ENCODE measurements at regions not wholly inside any gene's neighbourhood (a gene's known extent, or its start where the extent isn't known, plus 50 kb on each side); places are given as distances from the start of the nearest gene placed in this dataset.

GRCh38 chr13:85930108-85930507, 130.9 kb upstream of the SLITRK6 start:
- no peaks in the 10 kb centered on the region for H4K20me1 ChIP-seq (ENCODE audit: low read depth)
- TF ChIP-seq EZH2 (IDR thresholded peaks at IDR 0.05): no peak
- no peak for TF ChIP-seq CTCF (IDR thresholded peaks at IDR 0.05)
- TF ChIP-seq EZH2phosphoT487 (IDR thresholded peaks at IDR 0.05): no peak
- no peaks in the 10 kb centered on the region for H3K9me3 ChIP-seq (ENCODE audit: low read depth)
- H3K4me2 ChIP-seq: no peak overlapping the region
- no peaks in the 10 kb centered on the region for H3K27me3 ChIP-seq
- H3K4me3 Mint-ChIP-seq: no peak overlapping the region
- H3F3A ChIP-seq (ENCODE audit: low read depth): no peaks in the 10 kb centered on the region
- no peak overlapping the region for H2AFZ ChIP-seq (replicated peaks)
- no peaks in the 10 kb centered on the region for H3K4me1 Mint-ChIP-seq
- no peak overlapping the region for H3K9ac ChIP-seq
- no peaks in the 10 kb centered on the region for H3K79me2 ChIP-seq (ENCODE audit: low read depth)
- H3K4me1 ChIP-seq: no peaks in the 10 kb centered on the region
- no peaks in the 10 kb centered on the region for H3K27me3 Mint-ChIP-seq (ENCODE audit: insufficient read depth, low read depth)
- H3K9me3 Mint-ChIP-seq: peaks cover 2% of the 10 kb centered on the region
- H3K36me3 ChIP-seq: no peaks in the 10 kb centered on the region
- no peak overlapping the region for H3K27ac ChIP-seq
- H3K27ac Mint-ChIP-seq: no peak overlapping the region
- H3K4me3 ChIP-seq: no peak overlapping the region
- DNase-seq (ENCODE audit: low spot score): no peak
- no peaks in the 10 kb centered on the region for H3K36me3 Mint-ChIP-seq

GRCh38 chr13:85910962-85911361, 111.7 kb upstream of the SLITRK6 start:
- Histone ChIP-seq H3F3A (ENCODE audit: low read depth) (no peaks in the 10 kb centered on the region), H3K4me2 (no peak overlapping the region), H4K20me1 (ENCODE audit: low read depth) (no peaks in the 10 kb centered on the region), H3K79me2 (ENCODE audit: low read depth) (no peaks in the 10 kb centered on the region), H2AFZ (replicated peaks) (no peak overlapping the region), H3K27ac (no peak overlapping the region), H3K36me3 (no peaks in the 10 kb centered on the region), H3K9me3 (ENCODE audit: low read depth) (no peaks in the 10 kb centered on the region), H3K4me3 (no peak overlapping the region), H3K27me3 (no peaks in the 10 kb centered on the region), H3K4me1 (no peaks in the 10 kb centered on the region), H3K9ac (no peak overlapping the region)
- Mint-ChIP-seq H3K4me3 (no peak overlapping the region), H3K9me3 (peaks cover 11% of the 10 kb centered on the region), H3K27ac (no peak overlapping the region), H3K36me3 (no peaks in the 10 kb centered on the region), H3K4me1 (no peaks in the 10 kb centered on the region), H3K27me3 (ENCODE audit: insufficient read depth, low read depth) (no peaks in the 10 kb centered on the region)
- TF ChIP-seq CTCF (IDR thresholded peaks at IDR 0.05): no peak
- TF ChIP-seq EZH2 (IDR thresholded peaks at IDR 0.05): no peak
- no peak for TF ChIP-seq EZH2phosphoT487 (IDR thresholded peaks at IDR 0.05)
- no peak for DNase-seq (ENCODE audit: low spot score)

GRCh38 chr13:85900521-85900920, 101.3 kb upstream of the SLITRK6 start:
- Mint-ChIP-seq H3K9me3 (no peaks in the 10 kb centered on the region), H3K27ac (no peak overlapping the region), H3K4me1 (no peaks in the 10 kb centered on the region), H3K36me3 (no peaks in the 10 kb centered on the region), H3K27me3 (ENCODE audit: insufficient read depth, low read depth) (no peaks in the 10 kb centered on the region), H3K4me3 (no peak overlapping the region)
- TF ChIP-seq EZH2phosphoT487 (IDR thresholded peaks at IDR 0.05) (no peak), EZH2 (IDR thresholded peaks at IDR 0.05) (no peak), CTCF (IDR thresholded peaks at IDR 0.05) (no peak)
- no peak overlapping the region for H3K9ac ChIP-seq
- no peaks in the 10 kb centered on the region for H3K79me2 ChIP-seq (ENCODE audit: low read depth)
- no peak overlapping the region for H3K4me2 ChIP-seq
- no peaks in the 10 kb centered on the region for H3K9me3 ChIP-seq (ENCODE audit: low read depth)
- no peak for DNase-seq (ENCODE audit: low spot score)
- H3K4me1 ChIP-seq: no peaks in the 10 kb centered on the region
- no peak overlapping the region for H3K4me3 ChIP-seq
- H3K36me3 ChIP-seq: no peaks in the 10 kb centered on the region
- H4K20me1 ChIP-seq (ENCODE audit: low read depth): no peaks in the 10 kb centered on the region
- H3K27ac ChIP-seq: no peak overlapping the region
- H2AFZ ChIP-seq (replicated peaks): no peak overlapping the region
- no peaks in the 10 kb centered on the region for H3F3A ChIP-seq (ENCODE audit: low read depth)
- no peaks in the 10 kb centered on the region for H3K27me3 ChIP-seq

All from neural progenitor cell (in vitro differentiated cells).